IPS-15b (cell line): ENCODE measurements at regions not wholly inside any gene's neighbourhood (a gene's known extent, or its start where the extent isn't known, plus 50 kb on each side); places are given as distances from the start of the nearest gene placed in this dataset.

Experiments
- H3K27me3 ChIP-seq: one replicate; pipeline ENCODE4 v1.6.1; 2013; ENCODE audit warnings: low read length; ENCODE audit not compliant: control insufficient read depth, insufficient read depth
- H3K36me3 ChIP-seq: one replicate; pipeline ENCODE4 v1.6.1; 2013; ENCODE audit warnings: low read length; ENCODE audit not compliant: control insufficient read depth, insufficient read depth
- H3K4me1 ChIP-seq: one replicate; pipeline ENCODE4 v1.6.1; 2013; ENCODE audit warnings: mild to moderate bottlenecking, low read length; ENCODE audit not compliant: control insufficient read depth, insufficient read depth
- H3K4me3 ChIP-seq: one replicate; pipeline ENCODE4 v1.5.1; 2013; ENCODE audit warnings: low read depth, low read length
- H3K9ac ChIP-seq: one replicate; pipeline ENCODE4 v1.6.1; 2013; ENCODE audit warnings: low read depth, mild to moderate bottlenecking, low read length
- H3K9me3 ChIP-seq: one replicate; pipeline ENCODE4 v1.6.1; 2013; ENCODE audit warnings: mild to moderate bottlenecking, low read length; ENCODE audit not compliant: control insufficient read depth, insufficient read depth

DNA sequence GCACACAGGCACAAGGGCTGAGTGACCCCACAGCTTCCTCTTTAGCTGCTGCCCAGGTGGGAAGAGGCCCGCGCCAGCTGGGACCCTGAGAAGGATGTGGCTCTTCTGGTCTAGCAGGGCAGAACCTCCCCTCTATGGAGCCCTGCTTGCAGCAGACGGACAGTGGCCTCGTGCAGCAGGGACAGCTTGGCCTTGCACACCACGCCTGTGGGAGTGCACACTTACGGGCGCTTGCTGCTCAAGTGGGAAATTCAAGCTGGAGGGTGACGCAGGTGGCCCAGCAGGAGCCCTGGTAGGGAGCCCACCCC lies 971.4 kb downstream of the BRD1 start:
- no peaks in the 10 kb centered on the region for H3K9me3 ChIP-seq
- H3K9ac ChIP-seq = no peak overlapping the region
- H3K36me3 ChIP-seq = peaks cover 2% of the 10 kb centered on the region
- no peak overlapping the region for H3K4me3 ChIP-seq
- H3K4me1 ChIP-seq = no peaks in the 10 kb centered on the region
- H3K27me3 ChIP-seq = no peaks in the 10 kb centered on the region

DNA sequence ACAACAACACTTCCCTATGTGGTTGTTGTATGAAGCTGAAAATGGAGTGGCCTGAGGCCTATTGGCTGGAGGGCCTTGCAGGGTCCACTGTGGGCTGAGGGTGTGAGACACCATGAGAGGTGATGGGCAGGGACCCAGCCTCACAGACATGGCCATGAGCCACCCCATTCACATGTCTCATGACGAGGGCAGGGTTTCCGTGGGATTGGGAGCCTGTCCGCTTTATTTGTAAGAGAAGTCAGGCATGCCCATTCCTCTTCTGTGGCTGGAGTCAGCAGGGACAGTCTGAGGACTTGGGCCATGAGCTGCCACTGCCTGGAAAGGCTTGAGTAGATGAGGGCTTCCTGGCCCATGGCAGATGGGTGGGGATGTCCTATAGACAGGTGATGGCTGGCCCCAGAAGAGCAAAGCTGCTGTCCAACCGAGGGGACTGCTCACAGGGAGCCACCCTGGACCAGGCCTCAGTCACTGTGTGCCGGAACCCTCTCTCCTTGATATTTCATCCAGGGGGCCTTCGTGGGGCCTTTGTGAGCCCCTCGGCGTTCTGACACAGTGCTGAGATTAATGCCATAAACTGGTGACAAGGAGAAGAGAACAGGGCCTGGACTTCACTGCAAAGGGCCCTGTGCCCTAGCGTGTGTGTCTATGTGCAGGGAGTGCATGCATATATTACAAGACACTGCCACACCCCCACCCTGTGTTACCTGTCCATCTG lies 971.9 kb downstream of the BRD1 start:
- H3K27me3 ChIP-seq = no peaks in the 10 kb centered on the region
- peaks cover 2% of the 10 kb centered on the region for H3K36me3 ChIP-seq
- no peak overlapping the region for H3K4me3 ChIP-seq
- no peaks in the 10 kb centered on the region for H3K4me1 ChIP-seq
- H3K9ac ChIP-seq = no peak overlapping the region
- no peaks in the 10 kb centered on the region for H3K9me3 ChIP-seq

DNA sequence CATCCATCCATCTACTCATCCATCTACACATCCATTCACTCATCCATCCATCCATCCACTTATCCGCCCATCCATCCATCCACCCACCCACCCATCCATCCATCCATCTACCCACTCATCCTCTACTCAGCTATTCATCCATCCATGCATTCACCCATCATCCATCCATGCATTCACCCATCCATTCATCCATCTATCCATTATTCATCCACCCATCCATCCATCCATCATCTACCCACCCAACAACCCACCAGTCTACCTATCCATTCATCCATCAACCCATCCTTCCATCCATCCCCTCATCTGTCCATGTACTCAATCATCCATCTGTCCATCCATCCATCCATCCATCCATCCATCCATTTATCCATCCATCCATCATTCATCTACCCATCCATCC lies 972.7 kb downstream of the BRD1 start:
- H3K9me3 ChIP-seq = no peaks in the 10 kb centered on the region
- no peak overlapping the region for H3K9ac ChIP-seq
- no peak overlapping the region for H3K4me3 ChIP-seq
- H3K4me1 ChIP-seq = no peaks in the 10 kb centered on the region
- peaks cover 2% of the 10 kb centered on the region for H3K36me3 ChIP-seq
- no peaks in the 10 kb centered on the region for H3K27me3 ChIP-seq

DNA sequence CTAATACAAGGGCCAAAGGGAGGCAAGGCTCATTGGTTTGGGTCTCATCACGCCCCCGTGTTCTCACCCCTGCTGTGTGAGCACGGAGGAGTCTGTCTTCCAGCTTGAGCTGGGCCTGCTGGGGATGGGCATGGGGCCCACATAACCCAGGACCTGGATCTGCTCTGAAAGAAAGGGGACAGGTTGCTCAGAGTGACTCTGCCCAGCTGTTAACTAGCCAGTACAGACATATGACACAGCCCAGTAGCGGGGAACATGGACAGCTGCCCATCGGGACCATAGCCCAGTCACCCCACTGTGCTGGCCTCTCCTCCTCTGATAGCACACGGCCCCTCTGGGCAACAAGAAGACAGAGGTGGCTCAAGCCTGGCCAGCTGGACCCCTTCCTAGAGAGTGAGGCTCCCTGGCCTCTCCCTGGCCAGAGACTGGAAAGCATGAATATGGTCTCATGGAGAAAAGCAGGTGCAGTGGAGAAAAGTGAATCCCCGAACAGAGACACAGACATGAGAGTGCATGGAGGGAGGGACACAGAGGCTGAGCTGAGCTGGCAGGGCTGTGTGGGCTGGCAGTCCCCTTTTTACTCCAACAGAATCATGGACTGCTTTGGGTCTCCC lies 973.9 kb downstream of the BRD1 start:
- Histone ChIP-seq H3K4me1 (no peaks in the 10 kb centered on the region), H3K9me3 (no peaks in the 10 kb centered on the region), H3K4me3 (no peak overlapping the region), H3K36me3 (peaks cover 2% of the 10 kb centered on the region), H3K27me3 (no peaks in the 10 kb centered on the region), H3K9ac (no peak overlapping the region)

DNA sequence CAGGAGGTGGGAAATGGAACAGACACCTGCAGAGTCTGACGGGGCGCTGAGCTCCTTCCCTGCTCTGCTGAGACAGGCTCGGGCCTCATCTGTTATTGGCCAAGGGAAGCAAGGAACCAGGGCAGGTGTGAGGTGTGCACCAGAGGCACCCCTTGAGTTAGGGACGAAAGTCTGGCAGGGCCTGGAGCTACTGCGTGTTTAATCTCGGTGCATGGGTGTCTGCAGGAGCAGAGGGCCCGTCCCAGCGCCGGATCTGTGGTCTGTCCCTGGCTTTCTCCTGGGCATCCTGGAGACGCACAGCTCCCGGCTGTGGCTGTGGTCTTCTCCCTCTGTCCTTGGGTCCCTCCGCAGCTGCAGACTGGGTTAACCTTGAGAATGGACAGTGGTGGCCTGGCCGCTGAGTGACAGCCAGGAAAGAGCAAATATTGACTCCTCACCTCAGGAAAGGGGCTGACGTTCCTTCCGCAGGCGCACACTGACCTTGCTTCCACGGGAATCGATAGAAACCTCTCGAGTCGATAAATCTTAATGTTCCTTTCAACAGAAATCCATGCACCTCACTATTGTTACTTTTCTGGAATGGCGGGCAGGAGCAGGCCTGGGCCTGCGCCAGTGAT lies 975.6 kb downstream of the BRD1 start:
- H3K9me3 ChIP-seq = no peaks in the 10 kb centered on the region
- H3K4me3 ChIP-seq = no peak overlapping the region
- H3K9ac ChIP-seq = no peak overlapping the region
- H3K36me3 ChIP-seq = peaks cover 2% of the 10 kb centered on the region
- no peaks in the 10 kb centered on the region for H3K4me1 ChIP-seq
- no peaks in the 10 kb centered on the region for H3K27me3 ChIP-seq

DNA sequence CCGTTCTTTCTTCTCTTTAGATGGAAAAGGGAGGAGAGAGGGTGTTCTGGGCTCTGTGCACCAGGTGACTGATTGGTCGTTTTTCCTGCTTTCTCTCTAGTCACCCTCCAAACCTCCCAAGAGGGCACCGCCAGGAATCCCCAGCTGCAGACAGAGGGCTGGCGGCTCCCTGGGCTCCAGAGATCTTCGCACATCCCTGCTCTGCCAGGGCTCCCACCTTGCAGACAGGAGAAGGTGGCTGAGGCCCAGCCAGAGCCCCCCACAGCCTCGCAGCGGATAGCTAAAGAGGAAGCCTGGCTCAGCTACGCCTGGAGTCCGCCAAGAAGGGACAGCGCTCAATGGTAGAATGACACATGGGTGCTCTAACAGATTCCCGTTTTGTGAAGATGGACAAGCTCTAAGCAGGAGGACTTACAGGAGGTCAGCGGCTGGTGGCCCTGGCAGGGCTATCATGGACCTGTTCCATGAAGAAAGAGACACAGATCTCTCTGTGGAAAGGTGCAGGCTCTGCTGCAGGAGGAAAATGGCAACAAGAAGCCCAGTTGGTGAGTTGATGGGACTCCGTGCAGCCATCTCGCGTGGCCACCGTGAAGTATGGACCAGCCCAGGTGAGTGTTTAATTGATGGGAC lies 976.9 kb downstream of the BRD1 start:
- Histone ChIP-seq H3K9me3 (no peaks in the 10 kb centered on the region), H3K36me3 (peaks cover 2% of the 10 kb centered on the region), H3K9ac (no peak overlapping the region), H3K27me3 (no peaks in the 10 kb centered on the region), H3K4me3 (no peak overlapping the region), H3K4me1 (no peaks in the 10 kb centered on the region)

DNA sequence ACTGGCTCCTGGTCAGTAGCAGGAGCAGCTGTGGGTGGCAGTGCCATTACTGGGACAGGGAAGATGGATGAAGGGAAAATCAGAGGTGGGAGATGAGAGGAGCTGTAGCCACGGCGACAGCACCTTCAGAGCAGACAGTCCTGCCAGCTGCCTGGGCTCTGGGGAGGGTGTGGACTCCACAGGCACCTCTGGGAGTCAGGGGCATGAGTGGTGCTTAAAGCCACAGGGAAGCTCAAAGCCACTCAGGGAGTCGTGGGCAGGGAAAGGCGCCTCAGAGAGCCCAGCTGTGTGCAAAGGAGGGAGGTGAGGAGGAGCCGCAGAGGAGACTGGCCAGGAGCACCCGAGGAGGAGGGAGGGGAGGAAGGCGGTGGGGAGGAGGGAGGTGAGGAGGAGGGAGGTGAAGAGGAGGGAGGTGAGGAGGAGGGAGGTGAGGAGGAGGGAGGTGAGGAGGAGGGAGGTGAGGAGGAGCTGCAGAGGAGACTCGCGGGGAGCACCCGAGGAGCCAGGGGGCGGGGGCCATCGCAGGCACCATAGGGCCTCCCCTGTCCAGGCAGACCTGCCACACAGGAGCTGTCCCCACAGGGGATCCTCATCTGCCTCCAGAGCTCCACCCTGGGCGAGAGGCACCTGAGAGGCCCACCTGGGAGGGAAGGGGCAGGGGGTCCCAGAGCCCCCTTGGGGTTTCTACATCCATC lies 977.6 kb downstream of the BRD1 start:
- peaks cover 2% of the 10 kb centered on the region for H3K36me3 ChIP-seq
- no peaks in the 10 kb centered on the region for H3K9me3 ChIP-seq
- H3K27me3 ChIP-seq = no peaks in the 10 kb centered on the region
- H3K9ac ChIP-seq = no peak overlapping the region
- no peaks in the 10 kb centered on the region for H3K4me1 ChIP-seq
- no peak overlapping the region for H3K4me3 ChIP-seq

DNA sequence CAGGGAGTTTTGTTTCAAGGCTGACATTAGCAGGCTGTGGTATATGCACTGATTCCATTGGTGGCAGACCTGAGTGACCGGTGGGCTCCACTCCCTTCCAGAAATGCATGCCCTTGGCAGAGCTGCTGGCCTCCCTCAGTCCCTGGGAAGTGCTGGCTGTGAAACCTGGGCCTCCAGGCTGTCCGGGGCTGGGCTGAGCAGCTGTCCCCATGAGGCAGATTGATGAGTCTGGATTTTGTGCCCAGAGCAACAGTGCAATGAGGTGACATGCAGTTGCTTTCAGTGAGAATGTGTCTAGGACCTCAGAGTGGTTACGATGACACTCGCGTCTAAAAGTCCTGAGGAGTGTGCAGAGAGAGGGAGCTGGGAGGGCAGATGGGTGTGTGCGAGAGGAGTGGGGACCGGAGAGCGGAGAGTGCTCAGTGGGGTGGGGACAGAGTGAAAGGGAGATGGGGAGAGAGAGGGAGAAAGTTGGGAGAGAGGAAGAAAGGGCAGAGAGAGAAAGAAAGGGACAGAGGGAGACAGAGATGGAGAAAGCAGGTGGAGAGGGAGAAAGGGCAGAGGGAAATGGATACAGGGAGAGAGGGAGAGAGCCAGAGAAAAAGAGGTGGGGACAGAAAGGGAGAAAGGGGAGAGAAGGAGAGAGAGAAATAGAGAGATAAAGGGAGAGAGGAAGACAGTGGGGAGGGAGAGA lies 978.3 kb downstream of the BRD1 start:
- no peaks in the 10 kb centered on the region for H3K9me3 ChIP-seq
- no peak overlapping the region for H3K4me3 ChIP-seq
- no peaks in the 10 kb centered on the region for H3K27me3 ChIP-seq
- H3K9ac ChIP-seq = no peak overlapping the region
- H3K4me1 ChIP-seq = no peaks in the 10 kb centered on the region
- H3K36me3 ChIP-seq = peaks cover 2% of the 10 kb centered on the region

DNA sequence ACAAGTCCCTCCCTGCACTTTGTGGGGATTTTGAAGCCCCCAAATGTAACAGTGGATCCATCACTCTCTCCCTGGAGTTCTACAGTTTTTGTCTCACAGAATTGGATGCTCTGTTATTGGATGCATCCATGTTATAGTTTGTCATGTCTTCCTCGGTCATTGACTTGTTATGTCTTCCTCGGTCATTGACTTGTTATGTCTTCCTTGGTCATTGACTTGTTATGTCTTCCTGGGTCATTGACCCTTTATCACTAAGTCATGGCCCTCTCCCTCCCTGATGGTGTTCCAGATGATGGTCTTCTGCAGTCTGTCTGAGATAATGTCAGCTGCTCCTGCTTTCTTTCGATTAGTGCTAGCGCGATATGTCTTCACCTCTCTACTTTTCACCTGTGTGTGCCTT lies 981.5 kb downstream of the BRD1 start:
- no peaks in the 10 kb centered on the region for H3K9me3 ChIP-seq
- no peak overlapping the region for H3K9ac ChIP-seq
- H3K36me3 ChIP-seq = no peaks in the 10 kb centered on the region
- H3K27me3 ChIP-seq = no peaks in the 10 kb centered on the region
- H3K4me1 ChIP-seq = no peaks in the 10 kb centered on the region
- no peak overlapping the region for H3K4me3 ChIP-seq

DNA sequence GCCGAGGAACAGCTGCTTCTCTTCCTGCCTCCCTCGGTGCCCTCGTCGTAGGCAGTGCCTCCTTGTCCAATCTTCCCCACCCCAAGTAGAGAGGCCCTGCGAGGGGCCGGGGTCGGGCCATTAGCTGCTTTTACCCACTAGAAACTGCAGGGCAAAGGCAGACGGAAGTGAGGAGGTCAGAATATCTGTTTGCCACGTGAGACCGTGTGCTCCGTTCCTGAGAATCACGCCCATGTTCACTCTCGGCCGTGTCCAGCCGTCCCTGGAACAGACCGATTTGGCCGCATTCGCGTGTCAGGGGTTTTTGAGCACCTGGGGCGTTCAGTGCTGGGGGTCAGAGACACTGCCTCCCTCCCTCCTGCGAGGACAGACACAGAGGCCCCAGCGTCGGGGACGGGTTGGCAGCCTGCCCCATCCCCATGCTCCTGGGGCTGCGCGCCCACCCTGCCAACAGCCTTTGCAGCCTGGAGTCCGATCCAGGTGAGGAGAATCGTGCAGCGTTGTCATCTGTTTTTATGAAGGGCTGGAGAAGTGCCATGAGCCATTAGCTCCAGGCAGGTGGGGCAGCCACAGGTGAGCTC lies 982.2 kb downstream of the BRD1 start:
- Histone ChIP-seq H3K27me3 (no peaks in the 10 kb centered on the region), H3K4me3 (no peak overlapping the region), H3K36me3 (no peaks in the 10 kb centered on the region), H3K9me3 (no peaks in the 10 kb centered on the region), H3K4me1 (no peaks in the 10 kb centered on the region), H3K9ac (no peak overlapping the region)

DNA sequence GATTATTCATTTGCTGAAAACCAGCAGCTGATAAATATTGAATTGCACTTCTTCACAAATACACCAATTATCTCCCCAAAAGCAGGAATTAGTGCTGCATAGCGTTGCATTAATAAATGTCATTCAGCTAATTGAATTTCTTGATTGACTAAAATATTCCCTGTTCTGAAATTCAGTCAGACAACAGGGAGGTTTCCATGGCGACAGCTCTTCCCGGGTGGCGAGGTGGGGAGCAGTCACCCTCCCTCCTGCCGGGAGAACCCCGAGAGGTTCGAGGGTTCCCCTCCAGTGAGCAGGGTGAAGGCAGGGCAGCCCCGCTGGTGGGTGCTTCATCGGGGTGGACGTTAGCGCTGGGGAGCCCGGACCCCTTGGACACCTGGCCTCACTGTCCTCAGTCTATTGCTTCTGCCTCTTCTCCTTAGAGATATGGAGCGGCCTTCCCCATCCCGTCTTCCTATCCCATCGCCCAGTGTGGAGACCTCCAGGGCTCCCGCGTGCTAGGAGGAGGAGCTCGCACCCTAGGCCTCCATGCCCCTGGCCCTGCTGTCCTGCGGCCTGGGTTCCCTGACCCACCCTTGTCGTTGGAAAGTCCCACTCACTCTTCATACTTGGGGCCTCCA lies 983.5 kb downstream of the BRD1 start:
- Histone ChIP-seq H3K27me3 (no peaks in the 10 kb centered on the region), H3K4me3 (no peak overlapping the region), H3K4me1 (no peaks in the 10 kb centered on the region), H3K9me3 (no peaks in the 10 kb centered on the region), H3K9ac (no peak overlapping the region), H3K36me3 (no peaks in the 10 kb centered on the region)
